ENCODE measurements at regions not wholly inside any gene's neighbourhood (a gene's known extent, or its start where the extent isn't known, plus 50 kb on each side); places are given as distances from the start of the nearest gene placed in this dataset.

GRCh38 chr16:73505577-73505976 is 457.6 kb upstream of the ZFHX3 start:
- no peaks in the 10 kb centered on the region for H4K20me1 ChIP-seq (ENCODE audit: control insufficient read depth, extremely low read depth, insufficient read depth, low read length)
- FAIRE-seq (no peak), DNase-seq (ENCODE audit: low read depth, low spot score) (no peak)
- no peak overlapping the region for H3K4me3 ChIP-seq (ENCODE audit: control insufficient read depth in 2 of 3, extremely low read depth in 1 of 3, insufficient read depth in 2 of 3, low read depth in 1 of 3, low read length in 3 of 3)
- H3K27ac ChIP-seq (ENCODE audit: control insufficient read depth, insufficient read depth, low read length) = no peak overlapping the region
- H3K4me1 ChIP-seq (ENCODE audit: control insufficient read depth, extremely low read depth, insufficient read depth, low read length) = no peaks in the 10 kb centered on the region
- TF ChIP-seq EZH2 (IDR thresholded peaks at IDR 0.05; ENCODE audit: low read length) = no peak
- TF ChIP-seq, protein P1, sequence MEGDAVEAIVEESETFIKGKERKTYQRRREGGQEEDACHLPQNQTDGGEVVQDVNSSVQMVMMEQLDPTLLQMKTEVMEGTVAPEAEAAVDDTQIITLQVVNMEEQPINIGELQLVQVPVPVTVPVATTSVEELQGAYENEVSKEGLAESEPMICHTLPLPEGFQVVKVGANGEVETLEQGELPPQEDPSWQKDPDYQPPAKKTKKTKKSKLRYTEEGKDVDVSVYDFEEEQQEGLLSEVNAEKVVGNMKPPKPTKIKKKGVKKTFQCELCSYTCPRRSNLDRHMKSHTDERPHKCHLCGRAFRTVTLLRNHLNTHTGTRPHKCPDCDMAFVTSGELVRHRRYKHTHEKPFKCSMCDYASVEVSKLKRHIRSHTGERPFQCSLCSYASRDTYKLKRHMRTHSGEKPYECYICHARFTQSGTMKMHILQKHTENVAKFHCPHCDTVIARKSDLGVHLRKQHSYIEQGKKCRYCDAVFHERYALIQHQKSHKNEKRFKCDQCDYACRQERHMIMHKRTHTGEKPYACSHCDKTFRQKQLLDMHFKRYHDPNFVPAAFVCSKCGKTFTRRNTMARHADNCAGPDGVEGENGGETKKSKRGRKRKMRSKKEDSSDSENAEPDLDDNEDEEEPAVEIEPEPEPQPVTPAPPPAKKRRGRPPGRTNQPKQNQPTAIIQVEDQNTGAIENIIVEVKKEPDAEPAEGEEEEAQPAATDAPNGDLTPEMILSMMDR (optimal IDR thresholded peaks at IDR 0.05 in 1 of 3, IDR thresholded peaks at IDR 0.05 in 1 of 3, conservative IDR thresholded peaks at IDR 0.05 in 1 of 3; ENCODE audit: extremely low read depth in 1 of 3, insufficient read depth in 2 of 3, low read length in 3 of 3) = no peak
- no peaks in the 10 kb centered on the region for H3K79me2 ChIP-seq (ENCODE audit: control insufficient read depth, insufficient read depth, low read length)
- no peak overlapping the region for H3K4me2 ChIP-seq (ENCODE audit: control insufficient read depth, extremely low read depth, insufficient read depth, low read depth, low read length)
- no peaks in the 10 kb centered on the region for H3K9me3 ChIP-seq (ENCODE audit: control insufficient read depth, low read depth, low read length)
- H2AFZ ChIP-seq (ENCODE audit: control insufficient read depth, low read length) = no peak overlapping the region
- no peaks in the 10 kb centered on the region for H3K27me3 ChIP-seq (ENCODE audit: control insufficient read depth, extremely low read depth, insufficient read depth, low read length)
- H3K9me1 ChIP-seq (ENCODE audit: control insufficient read depth, extremely low read depth, insufficient read depth, low read length) = no peaks in the 10 kb centered on the region
- no peak overlapping the region for H3K9ac ChIP-seq (ENCODE audit: control insufficient read depth, extremely low read depth, insufficient read depth, low read length)
- H3K36me3 ChIP-seq (ENCODE audit: control insufficient read depth in 2 of 2, extremely low read depth in 1 of 2, insufficient read depth in 2 of 2, low read length in 2 of 2) = no peaks in the 10 kb centered on the region
- dilution Hi-C loops (cut with MboI; ENCODE audit: extremely low pct_ligation_motif_present, low sequenced_read_pairs) = no loop called here

GRCh38 chr16:73504591-73505575 is 457.0 kb upstream of the ZFHX3 start:
- dilution Hi-C loops (cut with MboI; ENCODE audit: extremely low pct_ligation_motif_present, low sequenced_read_pairs) = no loop called here
- Histone ChIP-seq H4K20me1 (ENCODE audit: control insufficient read depth, extremely low read depth, insufficient read depth, low read length) (no peaks in the 10 kb centered on the region), H3K79me2 (ENCODE audit: control insufficient read depth, insufficient read depth, low read length) (no peaks in the 10 kb centered on the region), H3K4me1 (ENCODE audit: control insufficient read depth, extremely low read depth, insufficient read depth, low read length) (no peaks in the 10 kb centered on the region), H3K27ac (ENCODE audit: control insufficient read depth, insufficient read depth, low read length) (no peak overlapping the region), H2AFZ (ENCODE audit: control insufficient read depth, low read length) (no peak overlapping the region), H3K9me1 (ENCODE audit: control insufficient read depth, extremely low read depth, insufficient read depth, low read length) (no peaks in the 10 kb centered on the region), H3K36me3 (ENCODE audit: control insufficient read depth in 2 of 2, extremely low read depth in 1 of 2, insufficient read depth in 2 of 2, low read length in 2 of 2) (no peaks in the 10 kb centered on the region), H3K4me2 (ENCODE audit: control insufficient read depth, extremely low read depth, insufficient read depth, low read depth, low read length) (no peak overlapping the region), H3K9me3 (ENCODE audit: control insufficient read depth, low read depth, low read length) (no peaks in the 10 kb centered on the region), H3K27me3 (ENCODE audit: control insufficient read depth, extremely low read depth, insufficient read depth, low read length) (no peaks in the 10 kb centered on the region), H3K4me3 (ENCODE audit: control insufficient read depth in 2 of 3, extremely low read depth in 1 of 3, insufficient read depth in 2 of 3, low read depth in 1 of 3, low read length in 3 of 3) (no peak overlapping the region), H3K9ac (ENCODE audit: control insufficient read depth, extremely low read depth, insufficient read depth, low read length) (no peak overlapping the region)
- no peak for DNase-seq (ENCODE audit: low read depth, low spot score)
- TF ChIP-seq, protein P1 (optimal IDR thresholded peaks at IDR 0.05 in 1 of 3, IDR thresholded peaks at IDR 0.05 in 1 of 3, conservative IDR thresholded peaks at IDR 0.05 in 1 of 3; ENCODE audit: extremely low read depth in 1 of 3, insufficient read depth in 2 of 3, low read length in 3 of 3) = no peak
- TF ChIP-seq EZH2 (IDR thresholded peaks at IDR 0.05; ENCODE audit: low read length) = no peak
- FAIRE-seq = no peak

Data from keratinocyte (primary cell).